CD8-positive, alpha-beta memory T cell (primary cell): ENCODE measurements at regions not wholly inside any gene's neighbourhood (a gene's known extent, or its start where the extent isn't known, plus 50 kb on each side); places are given as distances from the start of the nearest gene placed in this dataset.

Experiments used
- CTCF ChIA-PET: fragments of 350-600 bp; sonication (Branson Sonifier 250); formaldehyde crosslinking; loops from one replicate; lab custom pipeline; 2021; ENCODE audit warnings: antibody characterized with exemption; lab: Charles Lee
- POLR2A ChIA-PET: fragments of 350-600 bp; sonication (Branson Sonifier 250); formaldehyde crosslinking; loops from one replicate; lab custom pipeline; 2021; ENCODE audit warnings: antibody characterized with exemption; lab: Charles Lee
- DNase-seq, 5 donors: peaks; one replicate each; pipeline versions ENCODE4 v3.0.0 to v3.0.0-alpha.2; 2020 to 2022; ENCODE audit warnings: mixed read lengths in 1 of 5
- H3K27ac ChIP-seq: one replicate; pipeline ENCODE4 v1.7.0; 2013; ENCODE audit warnings: low read depth, mild to moderate bottlenecking, low read length, moderate library complexity
- H3K27me3 ChIP-seq: 2 replicates; pipeline ENCODE4 v1.7.0; 2013; ENCODE audit warnings: low read length, mild to moderate bottlenecking; ENCODE audit not compliant: insufficient read depth, poor library complexity, severe bottlenecking
- H3K36me3 ChIP-seq: 2 replicates; pipeline ENCODE4 v1.7.0; 2013; ENCODE audit warnings: mild to moderate bottlenecking, low read length, moderate library complexity; ENCODE audit not compliant: insufficient read depth
- H3K4me1 ChIP-seq: 2 replicates; pipeline ENCODE4 v1.7.0; 2013; ENCODE audit warnings: mild to moderate bottlenecking, low read length, moderate library complexity; ENCODE audit not compliant: insufficient read depth
- H3K4me3 ChIP-seq: 2 replicates; pipeline ENCODE4 v1.7.0; 2013; ENCODE audit warnings: mild to moderate bottlenecking, low read length
- H3K9me3 ChIP-seq: 2 replicates; pipeline ENCODE4 v1.7.0; 2013; ENCODE audit warnings: mild to moderate bottlenecking, low read length
- H3K27ac Mint-ChIP-seq, 8 donors: one replicate each; pipeline ENCODE4 v1.8.0; 2020 to 2021; ENCODE audit warnings: mixed read lengths in 8 of 8, mild to moderate bottlenecking in 6 of 8, inconsistent platforms in 3 of 8, moderate library complexity in 3 of 8
- H3K27me3 Mint-ChIP-seq, 2 donors: one replicate each; pipeline ENCODE4 v1.8.0; 2020 to 2021; ENCODE audit warnings: mixed read lengths in 2 of 2, mild to moderate bottlenecking in 1 of 2, moderate library complexity in 1 of 2
- H3K36me3 Mint-ChIP-seq, 3 donors: one replicate each; pipeline ENCODE4 v1.8.0; 2020 to 2021; ENCODE audit warnings: mixed read lengths in 3 of 3, inconsistent platforms in 1 of 3, mild to moderate bottlenecking in 1 of 3
- H3K4me1 Mint-ChIP-seq, 3 donors: one replicate each; pipeline ENCODE4 v1.8.0; 2020 to 2021; ENCODE audit warnings: mixed read lengths in 3 of 3, inconsistent platforms in 1 of 3, mild to moderate bottlenecking in 1 of 3
- H3K4me3 Mint-ChIP-seq, 7 donors: one replicate each; pipeline ENCODE4 v1.8.0; 2020 to 2021; ENCODE audit warnings: mixed read lengths in 7 of 7, mild to moderate bottlenecking in 6 of 7, moderate library complexity in 4 of 7, inconsistent platforms in 2 of 7
- H3K9me3 Mint-ChIP-seq, 5 donors: one replicate each; pipeline ENCODE4 v1.8.0; 2020 to 2022; ENCODE audit warnings: mixed read lengths in 5 of 5, mild to moderate bottlenecking in 3 of 5, moderate library complexity in 2 of 5, inconsistent platforms in 1 of 5

- no peaks in the 10 kb centered on the region for H3K27me3 ChIP-seq
- POLR2A ChIA-PET = no interaction called here
- no peak overlapping the region for H3K4me3 Mint-ChIP-seq
Observed at GRCh38 chr2:147660680-147661079, 184.1 kb upstream of the ACVR2A start.

GRCh38 chr2:147659051-147659450, 185.8 kb upstream of the ACVR2A start:
- no peak for DNase-seq
- peaks cover 0 to 3% (median 0%) of the 10 kb centered on the region in 5 donors for H3K9me3 Mint-ChIP-seq
- no peak overlapping the region for H3K4me3 Mint-ChIP-seq
- Histone ChIP-seq H3K9me3 (no peaks in the 10 kb centered on the region), H3K4me1 (peaks cover 13% of the 10 kb centered on the region), H3K36me3 (no peaks in the 10 kb centered on the region), H3K27me3 (no peaks in the 10 kb centered on the region), H3K27ac (no peak overlapping the region), H3K4me3 (no peak overlapping the region)
- H3K27me3 Mint-ChIP-seq = peaks cover 0 to 5% of the 10 kb centered on the region in 2 donors
- ChIA-PET CTCF (no interaction called here), POLR2A (no interaction called here)
- H3K36me3 Mint-ChIP-seq = no peaks in the 10 kb centered on the region
- peaks cover 18 to 26% (median 19%) of the 10 kb centered on the region in 3 donors for H3K4me1 Mint-ChIP-seq
- H3K27ac Mint-ChIP-seq = no peak overlapping the region

More at GRCh38 chr2:147660680-147661079, 184.1 kb upstream of the ACVR2A start:
- no peaks in the 10 kb centered on the region for H3K9me3 ChIP-seq
- no peaks in the 10 kb centered on the region for H3K36me3 ChIP-seq
- Mint-ChIP-seq H3K36me3 (no peaks in the 10 kb centered on the region), H3K27me3 (peaks cover 3 to 5% of the 10 kb centered on the region in 2 donors), H3K9me3 (peaks cover 0 to 3% (median 0%) of the 10 kb centered on the region in 5 donors), H3K27ac (no peak overlapping the region), H3K4me1 (peaks cover 18 to 27% (median 20%) of the 10 kb centered on the region in 3 donors)
- H3K27ac ChIP-seq = no peak overlapping the region
- no peak overlapping the region for H3K4me3 ChIP-seq
- CTCF ChIA-PET = no interaction called here
- peaks cover 18% of the 10 kb centered on the region for H3K4me1 ChIP-seq
- DNase-seq = no peak

- Mint-ChIP-seq H3K36me3 (no peaks in the 10 kb centered on the region), H3K4me3 (no peak overlapping the region), H3K27ac (no peak overlapping the region), H3K4me1 (peaks cover 3 to 9% (median 3%) of the 10 kb centered on the region in 3 donors), H3K9me3 (peaks cover 0 to 3% (median 0%) of the 10 kb centered on the region in 5 donors), H3K27me3 (peaks cover 0 to 5% of the 10 kb centered on the region in 2 donors)
- CTCF ChIA-PET = no interaction called here
- POLR2A ChIA-PET = no interaction called here
- Histone ChIP-seq H3K9me3 (no peaks in the 10 kb centered on the region), H3K27ac (no peak overlapping the region), H3K27me3 (no peaks in the 10 kb centered on the region), H3K36me3 (no peaks in the 10 kb centered on the region), H3K4me3 (no peak overlapping the region), H3K4me1 (no peaks in the 10 kb centered on the region)
- no peak for DNase-seq
Observed at GRCh38 chr2:147657086-147658000, 187.5 kb upstream of the ACVR2A start.

- Histone ChIP-seq H3K27ac (no peak overlapping the region), H3K27me3 (no peaks in the 10 kb centered on the region), H3K9me3 (no peaks in the 10 kb centered on the region), H3K4me3 (no peak overlapping the region), H3K36me3 (no peaks in the 10 kb centered on the region), H3K4me1 (no peaks in the 10 kb centered on the region)
- Mint-ChIP-seq H3K27ac (no peak overlapping the region), H3K36me3 (no peaks in the 10 kb centered on the region), H3K9me3 (no peaks in the 10 kb centered on the region), H3K27me3 (peaks cover 0 to 6% of the 10 kb centered on the region in 2 donors), H3K4me1 (no peaks in the 10 kb centered on the region), H3K4me3 (no peak overlapping the region)
- no peak for DNase-seq
- POLR2A ChIA-PET = no interaction called here
- CTCF ChIA-PET = no interaction called here
Observed at GRCh38 chr2:147649998-147650397, 194.8 kb upstream of the ACVR2A start.

- no peak overlapping the region for H3K4me3 Mint-ChIP-seq
- CTCF ChIA-PET = no interaction called here
- no peak overlapping the region for H3K4me3 ChIP-seq
- H3K27ac ChIP-seq = no peak overlapping the region
- no peak for DNase-seq
- H3K27me3 Mint-ChIP-seq = peaks cover 0 to 6% of the 10 kb centered on the region in 2 donors
- H3K36me3 ChIP-seq = no peaks in the 10 kb centered on the region
- no peaks in the 10 kb centered on the region for H3K27me3 ChIP-seq
- H3K9me3 ChIP-seq = no peaks in the 10 kb centered on the region
- POLR2A ChIA-PET = no interaction called here
- no peaks in the 10 kb centered on the region for H3K4me1 Mint-ChIP-seq
- H3K36me3 Mint-ChIP-seq = no peaks in the 10 kb centered on the region
- no peak overlapping the region for H3K27ac Mint-ChIP-seq
- no peaks in the 10 kb centered on the region for H3K4me1 ChIP-seq
- H3K9me3 Mint-ChIP-seq = no peaks in the 10 kb centered on the region
Observed at GRCh38 chr2:147649286-147649685, 195.5 kb upstream of the ACVR2A start.

- Histone ChIP-seq H3K4me3 (no peak overlapping the region), H3K9me3 (no peaks in the 10 kb centered on the region), H3K27me3 (no peaks in the 10 kb centered on the region), H3K27ac (no peak overlapping the region), H3K36me3 (no peaks in the 10 kb centered on the region), H3K4me1 (no peaks in the 10 kb centered on the region)
- no peak for DNase-seq
- Mint-ChIP-seq H3K27ac (no peak overlapping the region), H3K36me3 (no peaks in the 10 kb centered on the region), H3K4me1 (no peaks in the 10 kb centered on the region), H3K4me3 (no peak overlapping the region), H3K27me3 (peaks cover 0 to 7% of the 10 kb centered on the region in 2 donors), H3K9me3 (no peaks in the 10 kb centered on the region)
- ChIA-PET CTCF (no interaction called here), POLR2A (no interaction called here)
Observed at GRCh38 chr2:147648471-147648870, 196.4 kb upstream of the ACVR2A start.

- CTCF ChIA-PET = no interaction called here
- no peaks in the 10 kb centered on the region for H3K4me1 ChIP-seq
- H3K27ac Mint-ChIP-seq = no peak overlapping the region
Observed at GRCh38 chr2:147647816-147648215, 197.0 kb upstream of the ACVR2A start.

GRCh38 chr2:147646818-147647468, 197.9 kb upstream of the ACVR2A start:
- CTCF ChIA-PET = no interaction called here
- no peaks in the 10 kb centered on the region for H3K9me3 Mint-ChIP-seq

More at GRCh38 chr2:147647816-147648215, 197.0 kb upstream of the ACVR2A start:
- Mint-ChIP-seq H3K9me3 (no peaks in the 10 kb centered on the region), H3K4me1 (no peaks in the 10 kb centered on the region), H3K36me3 (no peaks in the 10 kb centered on the region), H3K4me3 (no peak overlapping the region), H3K27me3 (peaks cover 0 to 9% of the 10 kb centered on the region in 2 donors)
- no peak overlapping the region for H3K27ac ChIP-seq
- H3K36me3 ChIP-seq = no peaks in the 10 kb centered on the region
- POLR2A ChIA-PET = no interaction called here
- H3K27me3 ChIP-seq = no peaks in the 10 kb centered on the region
- DNase-seq = no peak
- no peaks in the 10 kb centered on the region for H3K9me3 ChIP-seq
- H3K4me3 ChIP-seq = no peak overlapping the region

More at GRCh38 chr2:147646818-147647468, 197.9 kb upstream of the ACVR2A start:
- H3K27me3 ChIP-seq = no peaks in the 10 kb centered on the region
- Mint-ChIP-seq H3K36me3 (no peaks in the 10 kb centered on the region), H3K4me1 (no peaks in the 10 kb centered on the region), H3K27me3 (peaks cover 0 to 9% of the 10 kb centered on the region in 2 donors), H3K27ac (no peak overlapping the region), H3K4me3 (no peak overlapping the region)
- H3K4me3 ChIP-seq = no peak overlapping the region
- POLR2A ChIA-PET = no interaction called here
- H3K36me3 ChIP-seq = no peaks in the 10 kb centered on the region
- no peak for DNase-seq
- no peaks in the 10 kb centered on the region for H3K4me1 ChIP-seq
- H3K27ac ChIP-seq = no peak overlapping the region
- H3K9me3 ChIP-seq = no peaks in the 10 kb centered on the region
